ENCODE measurements at regions not wholly inside any gene's neighbourhood (a gene's known extent, or its start where the extent isn't known, plus 50 kb on each side); places are given as distances from the start of the nearest gene placed in this dataset.
"Not testable (repeated sequence)": the region's sequence is repeated elsewhere in the genome, so short reads cannot be mapped to it uniquely, and the experiment has no call there.

DNA sequence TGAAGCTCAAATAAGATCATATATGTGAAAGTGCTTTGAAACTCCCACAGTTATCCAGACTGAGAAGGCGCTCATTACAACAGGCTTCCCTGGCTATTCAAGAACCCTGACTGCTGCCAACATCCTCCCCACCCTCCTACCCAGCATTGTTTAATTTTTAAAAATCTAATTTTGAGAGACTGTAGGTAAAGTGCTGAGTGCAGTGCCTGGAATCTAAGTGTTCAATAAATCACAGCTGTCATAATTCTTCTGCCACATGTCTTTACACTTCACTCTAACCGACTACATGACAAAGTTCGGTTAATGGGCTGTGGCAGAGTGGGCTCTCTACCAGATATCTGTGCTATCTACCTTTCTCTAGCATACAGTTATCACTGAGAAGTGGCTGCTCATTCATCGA is 255.6 kb upstream of the C9orf72 start:
- DNase-seq = no peak

DNA sequence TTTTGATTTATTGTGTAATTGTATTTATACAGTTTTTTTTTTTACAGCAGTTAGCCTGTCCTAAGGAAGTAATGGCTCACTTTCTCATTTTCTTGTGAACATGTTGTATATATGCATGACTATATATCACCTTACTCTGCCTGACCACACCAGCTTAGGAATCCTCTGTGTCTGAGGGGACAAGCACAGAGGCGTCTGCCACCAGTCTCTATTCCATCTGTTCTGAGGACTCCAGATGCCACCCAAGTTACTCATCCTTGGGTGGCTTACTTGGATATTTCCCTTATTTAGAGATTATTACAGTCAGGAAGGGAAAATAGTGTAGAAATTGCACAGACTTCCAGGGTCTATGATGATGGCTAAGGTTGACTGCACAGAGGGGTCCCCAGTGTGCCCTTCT is 256.3 kb upstream of the C9orf72 start:
- no peak for DNase-seq

DNA sequence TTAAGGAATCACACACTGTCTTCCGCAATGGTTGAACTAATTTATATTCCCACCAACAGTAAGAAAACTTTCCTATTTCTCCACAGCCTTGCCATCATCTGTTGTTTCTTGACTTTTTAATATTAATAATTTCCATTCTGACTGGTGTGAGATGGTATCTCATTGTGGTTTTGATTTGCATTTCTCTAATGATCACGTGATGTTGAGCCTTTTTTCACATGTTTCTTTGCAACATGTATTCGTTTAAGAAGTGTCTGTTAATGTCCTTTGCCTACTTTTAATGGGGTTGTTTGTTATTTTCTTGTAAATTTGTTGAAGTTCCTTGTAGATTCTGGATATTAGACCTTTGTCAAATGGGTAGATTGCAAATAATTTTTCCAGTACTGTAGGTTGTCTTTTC is 258.8 kb upstream of the C9orf72 start:
- DNase-seq = not testable (repeated sequence)

DNA sequence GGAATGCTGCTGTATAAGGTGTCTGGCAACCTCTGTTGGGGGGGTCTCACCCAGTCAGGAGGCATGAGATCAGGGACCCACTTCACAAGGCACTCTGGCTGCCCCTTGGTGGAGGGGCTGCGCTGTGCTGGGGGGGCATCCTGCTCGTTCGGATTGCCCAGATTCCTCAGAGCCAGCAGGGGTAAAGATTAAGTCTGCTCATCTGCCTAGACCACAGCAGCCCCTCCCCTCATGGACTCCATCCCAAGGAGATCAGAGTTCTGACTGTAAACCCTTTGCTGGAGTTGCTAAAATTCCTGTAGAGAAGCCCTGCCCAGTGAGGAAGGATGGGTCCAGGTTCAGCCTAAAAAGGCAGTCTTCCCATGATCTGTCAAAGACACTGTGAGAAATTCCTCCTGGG is 262.0 kb upstream of the C9orf72 start:
- no peak for DNase-seq

DNA sequence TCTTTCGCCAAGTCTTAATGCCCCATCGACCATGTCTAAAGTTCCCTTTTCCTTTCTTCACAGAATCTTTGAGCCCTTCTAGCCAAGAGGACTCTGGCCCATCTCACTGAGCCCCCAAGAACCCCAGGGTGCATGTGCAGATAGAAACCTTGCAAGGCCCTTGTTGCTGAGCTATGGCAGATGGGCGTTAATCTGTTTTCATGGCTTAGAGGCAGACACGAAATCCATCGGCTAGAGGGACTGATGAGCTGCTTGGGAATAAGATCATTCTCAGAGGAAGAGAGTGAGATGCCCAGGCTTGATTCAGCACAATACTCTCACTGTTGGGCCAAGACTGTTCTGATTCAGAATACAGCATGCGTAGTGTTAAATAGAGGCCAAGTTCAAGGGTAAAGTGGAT is 262.5 kb upstream of the C9orf72 start:
- DNase-seq = no peak

DNA sequence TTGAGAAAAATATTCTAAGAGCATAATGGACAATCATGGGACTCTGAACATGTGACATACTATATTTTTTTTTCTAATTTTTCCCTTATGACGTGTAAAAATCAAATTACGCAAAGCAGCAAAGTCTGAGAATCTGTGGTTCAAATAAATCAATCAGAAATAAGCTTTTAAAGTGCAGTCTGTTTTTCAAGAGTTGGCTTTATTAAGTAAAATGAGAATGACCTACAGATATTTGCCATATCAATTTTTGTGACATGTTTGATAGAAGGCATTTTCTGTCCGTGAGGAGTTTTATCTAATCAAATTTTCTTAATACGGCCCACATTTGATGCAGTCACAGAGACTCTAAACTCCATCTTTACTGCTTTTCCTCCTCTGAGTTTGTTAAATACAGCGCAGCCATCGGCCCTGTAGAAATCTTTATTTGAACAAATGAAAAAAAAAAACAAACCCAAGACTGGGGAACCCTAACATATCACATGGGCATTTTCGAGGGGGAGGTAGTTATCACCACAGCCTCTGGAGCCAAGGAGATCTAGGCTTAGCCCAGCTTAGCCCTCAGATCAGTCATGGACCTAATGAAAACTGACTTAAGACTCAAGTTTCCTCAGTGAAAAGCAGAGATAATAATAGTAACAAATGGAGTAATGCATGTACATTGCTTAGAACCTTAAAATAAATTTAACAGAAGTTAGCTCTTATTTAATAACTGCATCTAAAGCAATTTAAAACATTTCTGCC is 263.6 kb upstream of the C9orf72 start:
- no peak for DNase-seq

DNA sequence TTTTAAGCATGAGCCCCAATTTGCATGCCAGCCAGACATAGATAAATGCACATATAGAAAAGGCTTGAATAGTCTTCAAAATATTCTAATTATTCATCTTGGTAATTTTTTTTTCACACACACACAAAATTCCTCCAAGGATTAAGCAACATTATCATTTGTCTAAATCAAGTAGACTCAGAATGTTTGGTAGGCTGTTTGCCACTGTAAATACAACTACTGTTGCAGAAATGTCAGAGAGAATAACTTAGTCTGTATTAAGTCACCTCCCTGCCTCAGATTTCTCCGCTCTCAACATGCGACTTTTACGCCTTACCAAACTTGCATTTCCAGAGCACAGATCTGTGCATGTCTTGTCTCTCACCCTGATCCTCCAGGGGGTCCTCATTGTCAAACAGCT is 265.6 kb upstream of the C9orf72 start:
- DNase-seq = no peak

DNA sequence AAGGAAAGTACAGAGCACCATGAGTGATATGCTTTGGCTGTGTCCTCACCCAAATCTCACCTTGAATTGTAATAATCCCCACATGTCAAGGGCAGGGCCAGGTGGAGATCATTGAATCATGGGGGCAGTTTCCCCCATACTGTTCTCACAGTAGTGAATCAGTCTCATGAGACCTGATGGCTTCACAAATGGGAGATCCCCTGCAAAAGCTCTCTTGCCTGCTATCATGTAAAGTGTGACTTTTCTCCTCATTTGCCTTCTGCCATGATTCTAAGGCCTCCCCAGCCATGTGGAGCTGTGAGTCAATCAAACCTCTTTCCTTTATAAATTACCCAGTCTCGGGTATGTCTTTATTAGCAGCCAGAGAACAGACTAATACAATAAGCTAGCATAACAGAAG is 266.5 kb upstream of the C9orf72 start:
- DNase-seq = not testable (repeated sequence)

DNA sequence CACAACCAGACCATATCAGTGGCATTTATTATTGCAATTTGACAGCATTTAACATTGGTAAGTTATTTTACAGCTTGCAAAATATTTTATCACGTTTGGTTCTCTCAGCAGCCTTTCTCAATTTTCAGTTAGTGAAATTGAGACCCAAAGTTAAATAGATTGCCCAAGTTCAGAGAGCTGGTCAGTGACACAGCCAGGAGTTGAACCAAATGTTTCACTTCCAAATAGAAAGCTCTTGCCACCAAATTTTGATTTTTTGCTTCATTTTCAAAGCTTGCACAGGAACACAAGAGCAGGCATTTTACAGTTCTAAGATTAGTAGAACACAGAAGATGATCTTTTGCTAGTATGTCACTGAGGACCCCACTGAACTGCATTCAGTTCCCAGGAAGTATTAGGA is 271.5 kb upstream of the C9orf72 start:
- DNase-seq = no peak

DNA sequence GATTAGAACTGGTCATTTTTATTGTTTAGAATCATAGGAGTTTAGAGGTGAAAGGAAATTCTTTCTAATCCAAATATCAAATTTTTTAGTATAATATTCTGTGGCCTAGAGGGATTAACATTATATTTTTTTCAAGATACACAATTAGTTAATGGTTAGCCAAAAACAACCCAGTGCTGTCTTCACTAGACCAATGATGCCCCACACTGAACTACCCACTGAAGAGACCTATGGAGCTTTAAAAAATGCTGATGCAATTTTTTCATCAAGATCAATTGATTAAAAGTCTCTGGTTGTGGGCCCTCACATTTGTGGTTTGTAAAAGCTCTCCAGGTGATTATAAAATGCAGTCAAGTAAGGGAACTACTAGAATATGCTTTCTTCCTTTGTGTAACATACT is 274.1 kb upstream of the C9orf72 start:
- no peak for DNase-seq

DNA sequence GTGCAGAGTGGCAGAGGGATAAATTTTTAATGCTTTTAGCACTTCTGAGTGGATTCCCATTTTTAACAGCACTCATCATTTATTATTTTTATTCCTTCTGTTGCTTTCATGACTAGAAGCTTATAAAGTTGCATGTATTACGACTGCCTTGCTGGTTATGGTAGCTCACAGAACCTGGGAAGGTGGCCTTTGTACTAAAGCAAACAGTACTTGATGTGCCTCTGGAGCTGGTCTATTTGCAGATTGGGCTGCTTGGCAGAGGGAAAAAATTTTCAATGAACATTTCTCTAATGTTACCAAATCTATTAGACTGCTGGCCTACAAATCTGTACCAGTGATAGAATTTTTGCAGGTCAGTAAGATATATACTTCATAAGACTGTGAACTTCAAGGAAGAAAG is 274.5 kb upstream of the C9orf72 start:
- DNase-seq = no peak

DNA sequence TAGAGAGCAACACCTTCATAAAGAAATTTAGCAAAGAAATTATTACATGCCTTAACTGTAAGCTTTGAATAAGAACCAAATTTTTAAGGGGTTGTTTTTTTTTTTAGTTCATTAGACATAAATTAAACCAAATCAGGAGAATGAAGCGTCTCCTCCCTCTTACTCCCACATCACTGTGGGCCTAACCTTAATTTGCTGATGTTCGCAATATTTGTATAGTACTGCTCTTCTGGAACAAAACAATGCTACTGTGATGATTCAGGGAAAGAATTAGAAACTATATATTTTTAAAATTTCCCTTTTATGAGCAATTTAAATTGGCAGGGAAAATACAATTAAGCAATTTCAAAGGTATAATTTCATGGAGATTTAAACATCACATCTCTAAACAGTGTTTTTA is 275.0 kb upstream of the C9orf72 start:
- no peak for DNase-seq

DNA sequence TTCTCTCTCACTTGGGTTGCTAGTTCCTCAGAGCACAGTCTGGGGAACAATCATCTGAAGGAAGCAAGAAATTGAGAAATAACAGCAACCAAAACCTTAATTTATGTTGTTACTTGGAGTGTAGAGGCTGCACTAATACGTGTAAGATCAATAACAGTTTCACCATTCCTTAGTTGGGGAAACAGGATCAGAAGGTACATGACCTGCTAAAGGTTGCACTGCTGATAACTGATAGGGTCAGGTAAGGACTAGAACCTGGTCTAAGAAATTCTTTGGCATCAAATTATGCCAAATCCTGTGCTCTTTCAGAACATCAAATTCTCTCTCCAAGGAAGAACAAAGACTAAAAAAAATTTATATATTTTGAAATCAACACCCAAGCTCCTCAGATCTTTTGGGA is 278.6 kb upstream of the C9orf72 start:
- DNase-seq = no peak

DNA sequence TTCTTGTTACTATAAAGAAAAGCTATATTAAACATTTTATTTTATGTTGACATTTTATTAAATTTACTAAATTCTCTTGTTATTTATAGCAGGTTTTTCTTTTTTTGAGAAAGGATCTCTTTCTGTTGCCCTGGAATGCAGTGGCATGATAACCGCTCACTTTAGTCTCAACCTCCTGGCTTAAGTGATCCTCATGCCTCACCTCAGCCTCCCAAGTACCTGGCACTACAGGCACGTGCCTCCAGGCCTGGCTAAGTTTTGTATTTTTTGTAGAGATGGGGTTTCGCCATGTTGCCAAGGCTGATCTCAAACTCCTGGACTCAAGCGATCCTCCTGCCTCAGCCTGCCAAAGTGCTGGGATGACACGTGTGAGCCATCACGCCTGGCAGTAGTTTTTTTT is 280.2 kb upstream of the C9orf72 start:
- DNase-seq = no peak

DNA sequence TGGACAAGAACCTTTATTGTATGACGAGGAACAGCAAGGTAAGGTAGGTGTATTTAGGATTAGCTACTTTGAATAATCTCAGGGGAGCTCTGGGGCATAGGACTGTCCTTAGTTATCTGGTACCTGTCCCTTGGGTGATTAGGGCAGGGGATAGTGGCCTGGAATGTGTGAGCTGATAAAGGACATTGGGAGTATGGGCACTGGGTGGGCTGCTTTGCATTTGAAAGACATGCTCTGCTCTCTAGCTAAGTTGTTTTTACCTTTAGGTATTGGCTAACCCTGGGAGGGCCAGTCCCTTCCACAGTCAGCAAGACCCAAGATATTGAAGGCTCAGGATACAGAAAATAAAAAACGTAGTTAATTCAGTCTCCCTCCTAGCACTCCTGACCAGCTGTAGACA is 282.8 kb upstream of the C9orf72 start:
- DNase-seq = no peak

DNA sequence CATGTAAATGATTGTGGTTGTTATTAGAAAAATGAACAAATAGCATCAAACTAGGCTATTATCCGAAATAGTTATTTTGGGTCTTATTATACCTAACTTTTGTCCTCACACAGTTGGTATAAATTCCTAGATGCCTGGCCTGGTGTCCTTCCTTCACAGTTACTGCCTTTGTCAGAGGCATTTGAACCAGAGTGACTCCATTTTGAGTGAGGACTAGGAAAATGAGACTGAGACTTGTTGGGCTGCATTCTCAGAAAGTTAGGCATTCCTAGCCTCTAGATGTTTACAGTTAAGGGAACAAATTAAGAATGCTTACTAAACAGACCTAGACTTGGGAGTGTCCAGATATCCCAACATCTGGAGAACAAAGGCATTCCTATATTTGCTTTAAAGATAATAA is 283.5 kb upstream of the C9orf72 start:
- DNase-seq = no peak

DNA sequence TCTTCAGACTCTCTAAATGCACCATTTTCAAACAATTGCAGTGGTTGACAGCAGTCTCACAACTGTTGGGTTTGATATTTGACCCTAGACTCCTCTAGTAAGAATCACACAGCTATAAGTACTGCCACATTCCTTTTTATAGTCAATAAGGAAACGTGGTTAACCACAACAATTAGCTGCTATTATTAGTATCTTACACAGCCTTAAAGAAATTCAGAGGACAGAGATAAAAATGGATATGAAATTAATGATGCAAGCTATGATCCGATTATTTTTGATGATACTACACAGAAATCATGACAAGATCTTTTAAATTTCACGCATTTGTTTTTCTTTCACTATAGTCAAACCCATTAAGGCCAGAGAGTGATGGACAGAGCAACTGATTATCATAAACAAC is 288.6 kb upstream of the C9orf72 start:
- no peak for DNase-seq

DNA sequence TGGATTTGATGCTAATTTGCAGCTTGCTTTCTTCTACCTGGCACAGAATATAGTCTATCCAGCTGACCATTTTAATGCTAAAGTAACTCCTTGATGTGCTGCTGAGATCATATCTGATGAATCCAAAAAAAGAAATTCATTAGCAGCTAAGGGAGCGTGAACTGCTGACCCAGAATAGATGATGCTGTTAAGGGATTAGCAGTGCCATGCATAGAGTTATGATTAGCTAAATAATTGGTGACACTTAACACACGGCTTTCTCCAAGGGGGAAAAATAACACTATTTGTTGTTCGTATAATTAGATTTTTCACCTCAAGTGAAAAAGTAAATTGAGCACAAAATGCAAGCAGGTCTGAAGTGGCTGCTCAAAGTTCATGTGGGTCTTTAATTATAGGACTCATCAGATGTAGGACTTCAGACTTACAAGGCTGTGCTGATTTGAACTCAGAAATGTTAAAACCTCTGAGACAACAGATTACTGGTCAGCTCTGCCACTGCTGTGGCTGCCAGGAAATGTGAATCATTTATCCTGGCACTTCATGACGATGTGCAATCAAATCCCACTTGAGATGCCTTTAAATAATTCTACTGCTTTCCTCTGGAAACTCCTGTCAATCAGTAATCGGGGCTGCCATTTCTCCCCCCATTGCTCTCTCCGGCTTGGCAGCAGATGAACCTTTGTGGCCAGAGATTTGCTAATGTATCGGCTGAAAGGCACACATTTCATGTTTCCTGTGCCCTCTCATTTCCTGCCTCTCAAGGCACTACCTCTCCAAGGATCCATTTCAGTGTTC is 291.6 kb upstream of the C9orf72 start:
- no peak for DNase-seq

DNA sequence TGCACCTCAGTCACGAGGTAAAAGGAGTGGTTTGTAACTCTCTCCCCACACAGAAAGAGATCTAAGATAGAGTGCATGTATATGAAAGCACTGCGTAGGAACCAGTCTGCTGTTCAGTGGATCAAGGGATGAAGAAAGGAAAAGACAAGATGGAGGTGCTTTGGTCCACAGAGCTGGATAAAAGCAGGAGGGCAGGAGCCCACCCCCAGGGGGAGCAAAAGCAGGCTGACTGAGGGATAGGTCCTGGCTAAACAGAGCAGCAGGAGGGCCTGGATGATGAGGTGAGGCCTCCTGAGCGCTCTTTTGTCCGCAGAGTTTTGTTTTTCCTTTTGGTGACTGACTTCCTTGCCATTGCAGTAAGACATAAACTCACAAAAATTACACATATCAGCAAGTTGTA is 293.5 kb upstream of the C9orf72 start:
- DNase-seq = no peak

DNA sequence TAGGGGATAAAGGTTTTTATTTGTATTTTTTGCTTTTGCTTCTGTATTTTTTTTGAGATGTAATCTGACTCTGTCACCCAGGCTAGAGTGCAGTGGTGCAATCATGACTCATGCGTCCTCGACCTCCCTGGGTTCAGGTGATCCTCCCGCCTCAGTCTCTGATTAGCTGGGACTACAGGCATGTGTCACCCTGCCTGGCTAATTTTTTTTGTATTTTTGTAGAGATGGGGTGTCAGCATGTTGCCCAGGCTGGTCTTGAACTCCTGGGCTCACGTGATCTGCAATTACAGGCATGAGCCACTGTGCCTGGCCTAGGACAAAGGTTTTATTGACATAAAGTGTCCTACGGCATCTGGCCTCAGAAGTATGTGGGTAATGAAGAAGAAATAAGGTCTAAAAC is 297.1 kb upstream of the C9orf72 start:
- no peak for DNase-seq

DNA sequence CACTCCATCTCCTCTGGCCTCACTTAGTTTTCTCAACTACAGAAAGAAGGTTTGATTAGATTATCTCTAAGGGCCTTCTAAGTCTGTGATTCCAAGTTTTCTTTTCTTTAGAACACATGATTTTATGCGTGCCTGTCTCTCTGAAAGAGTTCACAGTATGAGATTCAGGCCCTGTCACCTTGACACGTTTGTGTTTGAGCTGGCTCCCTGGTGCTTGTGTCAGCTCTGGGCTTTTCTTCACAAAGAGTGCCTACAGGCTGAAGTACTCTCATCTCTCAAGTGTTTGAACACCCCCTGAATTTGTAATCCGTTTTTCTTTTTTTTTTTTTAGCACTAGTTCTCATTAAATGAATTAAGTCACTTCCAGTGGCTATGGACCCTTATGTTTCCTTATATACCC is 306.9 kb upstream of the C9orf72 start:
- DNase-seq = no peak

DNA sequence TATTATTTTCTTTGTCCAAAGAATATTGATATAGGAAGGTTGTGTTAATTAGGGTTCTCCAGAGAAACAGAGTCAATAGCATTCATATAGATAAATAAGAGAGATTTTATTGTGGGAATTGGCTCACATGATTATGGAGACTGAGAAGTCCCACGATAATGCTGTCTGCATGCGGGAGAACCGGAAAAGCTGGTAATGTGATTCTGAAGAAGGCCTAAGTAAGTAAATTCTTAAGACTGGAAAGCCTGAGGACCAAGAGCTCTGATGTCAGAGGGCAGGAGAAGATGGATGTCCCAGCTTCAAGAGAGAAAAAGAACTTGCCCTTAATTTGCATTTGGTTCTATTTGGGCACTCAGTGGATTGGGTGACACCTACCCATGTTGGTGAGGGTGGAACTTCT is 307.4 kb upstream of the C9orf72 start:
- DNase-seq = no peak

DNA sequence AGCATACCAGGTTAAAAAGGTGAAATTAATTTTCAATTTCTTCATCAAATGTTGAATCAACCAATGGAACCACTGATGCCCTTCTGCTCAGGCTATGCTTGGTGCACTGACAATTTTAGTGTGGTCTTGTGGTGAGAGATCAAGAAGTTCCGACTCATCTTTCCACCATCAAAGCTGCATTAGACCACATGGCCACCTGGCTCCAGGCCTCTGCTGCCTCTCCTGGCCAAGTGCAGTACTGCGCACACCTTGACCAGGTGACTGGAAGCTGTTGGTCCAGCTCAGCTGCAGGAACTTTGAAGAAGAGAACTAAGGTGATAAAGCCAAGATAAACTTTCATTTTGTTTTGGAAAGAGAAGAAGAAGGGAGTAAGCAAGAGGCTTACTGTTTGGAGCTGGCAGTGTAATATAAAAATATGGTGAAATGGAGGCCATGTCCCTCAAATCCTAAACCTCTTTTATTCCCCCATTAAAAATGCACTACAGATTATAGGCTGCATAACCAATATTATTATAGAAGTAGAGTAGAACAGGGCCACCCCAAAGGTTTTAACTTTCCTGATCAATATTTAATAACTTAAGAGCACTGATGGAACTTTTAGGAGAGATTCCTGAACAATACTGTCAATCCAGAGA is 315.5 kb upstream of the C9orf72 start:
- DNase-seq = peak in 1 of 2 donors; percentile 10

DNA sequence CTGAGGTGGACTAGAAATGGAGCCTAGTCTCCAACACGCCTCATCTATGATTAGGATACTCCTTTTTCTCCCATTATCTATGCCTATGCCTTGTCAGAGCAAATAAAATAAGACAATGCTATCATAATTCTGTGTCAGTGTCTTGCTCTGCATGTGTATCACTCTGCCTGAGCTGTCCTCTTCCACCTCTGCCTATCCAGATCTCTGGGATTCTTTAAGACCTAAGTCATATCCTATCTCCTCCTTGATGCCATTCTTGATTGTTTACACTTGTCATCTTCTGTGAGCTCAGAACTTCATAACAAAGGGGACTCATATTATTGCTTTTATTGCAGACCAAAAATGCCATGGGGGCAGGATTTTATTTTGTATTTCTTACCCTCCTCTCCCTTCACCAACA is 351.2 kb upstream of the C9orf72 start:
- no peak for DNase-seq

All from CD4-positive, alpha-beta T cell treated with Interferon alpha-2 for 1 hour (primary cell).